NCI-H510A (cell line): ENCODE measurements at regions not wholly inside any gene's neighbourhood (a gene's known extent, or its start where the extent isn't known, plus 50 kb on each side); places are given as distances from the start of the nearest gene placed in this dataset.

Experiments used
- DNase-seq: peaks from one replicate; lab custom pipeline; 2025; lab: John Stamatoyannopoulos, UW

DNA sequence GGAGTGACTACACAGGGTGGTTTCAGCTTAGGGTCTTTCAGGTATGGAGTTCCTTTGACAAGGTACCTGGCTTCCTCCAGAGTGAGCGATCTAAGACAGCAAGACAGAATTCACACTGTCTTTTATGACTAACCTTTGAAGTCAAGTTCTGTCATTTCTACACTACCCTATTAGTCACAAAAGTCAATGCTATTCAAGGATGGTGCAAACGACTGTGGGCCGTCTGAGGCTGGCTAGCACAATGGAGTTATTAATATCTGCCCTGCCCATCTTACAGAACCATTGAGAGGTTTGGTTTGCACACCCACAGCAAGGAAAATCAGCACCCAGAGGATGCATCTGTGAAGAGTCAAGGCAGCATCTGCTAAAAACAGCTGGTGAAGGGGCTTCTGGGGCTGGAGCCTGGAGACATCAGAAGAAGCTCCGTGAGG, 62.9 kb upstream of the XCR1 start:
- no peak for DNase-seq

DNA sequence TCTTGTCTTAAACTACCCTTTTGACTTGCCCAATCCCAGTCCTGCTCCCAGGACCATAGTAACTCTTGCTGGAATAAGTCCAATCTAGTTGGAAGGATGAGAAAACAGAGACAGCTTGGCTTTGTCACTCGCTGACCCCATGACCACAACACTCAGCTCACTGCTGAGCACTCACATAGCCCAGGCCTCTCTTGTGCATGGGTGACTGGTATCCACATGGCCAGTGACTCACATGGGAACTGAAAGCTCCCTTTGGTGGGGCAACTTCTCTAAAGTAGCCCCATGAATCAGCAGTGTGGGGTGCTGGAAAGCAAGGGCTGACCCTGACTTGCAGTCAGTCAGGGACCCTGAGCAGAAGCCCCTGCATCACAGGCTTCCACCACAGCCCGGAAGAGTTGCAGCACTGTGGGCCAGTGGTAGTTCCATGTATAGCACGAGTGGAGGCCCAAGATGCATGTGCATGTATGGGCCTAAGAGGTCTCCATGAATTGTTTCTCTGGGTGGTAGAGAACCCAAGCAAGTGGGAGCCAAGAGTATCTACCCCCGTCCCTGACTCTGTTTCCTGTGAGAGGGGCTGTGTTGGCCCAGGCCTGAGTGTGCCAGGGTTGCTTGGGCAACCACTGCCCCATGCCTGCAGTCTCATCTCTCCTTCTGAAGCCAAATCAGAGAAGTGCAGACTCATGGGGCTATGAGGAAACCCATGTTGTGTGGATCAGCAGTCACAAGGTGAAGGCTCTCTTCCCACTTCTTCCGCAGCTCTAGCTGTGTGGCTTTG, 62.1 kb upstream of the XCR1 start:
- DNase-seq, result no peak

DNA sequence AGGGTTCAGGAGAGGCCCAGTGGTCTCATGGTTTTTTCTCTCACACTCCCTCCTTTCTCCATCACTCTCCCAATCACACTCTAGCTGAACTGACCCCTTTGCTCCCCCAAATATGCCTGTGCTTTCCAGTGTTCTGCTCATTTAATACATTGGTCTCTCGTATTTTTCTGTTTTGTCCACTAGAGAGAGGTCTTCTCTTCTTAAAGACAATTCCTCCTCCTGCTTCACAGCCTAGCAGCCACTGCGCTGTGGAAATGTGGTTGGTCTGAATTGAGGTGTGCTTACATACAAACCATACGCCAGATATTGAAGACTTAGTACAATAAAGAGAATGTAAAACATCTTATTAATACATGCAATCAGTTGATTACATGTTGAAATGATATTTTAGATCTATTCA, 60.6 kb upstream of the XCR1 start:
- no peak for DNase-seq

DNA sequence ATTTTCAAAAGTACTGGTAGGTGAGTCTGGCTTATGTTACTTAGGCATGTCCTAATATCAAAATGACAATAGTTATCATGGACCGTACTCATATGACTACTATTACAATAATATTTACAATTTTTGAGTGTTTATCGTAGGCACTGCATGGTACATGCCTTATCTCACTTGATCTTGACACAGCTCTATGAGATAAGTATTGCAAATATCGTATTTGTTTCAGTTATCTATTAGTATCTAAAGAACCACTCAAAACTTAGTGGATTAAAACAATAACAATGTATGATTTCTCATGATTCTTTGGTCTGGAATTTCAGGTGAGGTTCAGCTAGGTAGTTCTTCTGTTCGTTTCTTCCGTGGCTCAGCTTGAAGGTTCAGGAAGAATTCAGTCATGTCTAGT, 59.7 kb upstream of the XCR1 start:
- DNase-seq, result no peak

DNA sequence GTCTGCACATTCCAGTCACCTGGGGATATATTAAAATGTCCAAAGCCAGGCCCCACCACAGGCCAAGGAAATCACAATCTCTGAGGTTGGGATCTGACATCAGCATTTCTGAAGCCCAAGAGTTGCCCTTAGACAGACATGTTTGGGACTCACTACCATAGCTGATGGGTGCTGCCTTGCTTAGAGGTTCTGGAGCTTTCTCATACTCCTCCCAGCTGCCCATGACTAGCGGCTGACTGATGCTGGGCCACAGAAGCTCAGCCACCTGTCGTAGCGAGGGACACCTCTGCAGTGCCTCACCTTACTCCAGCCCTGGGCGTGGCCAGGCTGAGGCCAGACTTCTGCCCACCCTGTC, 58.8 kb upstream of the XCR1 start:
- no peak for DNase-seq

DNA sequence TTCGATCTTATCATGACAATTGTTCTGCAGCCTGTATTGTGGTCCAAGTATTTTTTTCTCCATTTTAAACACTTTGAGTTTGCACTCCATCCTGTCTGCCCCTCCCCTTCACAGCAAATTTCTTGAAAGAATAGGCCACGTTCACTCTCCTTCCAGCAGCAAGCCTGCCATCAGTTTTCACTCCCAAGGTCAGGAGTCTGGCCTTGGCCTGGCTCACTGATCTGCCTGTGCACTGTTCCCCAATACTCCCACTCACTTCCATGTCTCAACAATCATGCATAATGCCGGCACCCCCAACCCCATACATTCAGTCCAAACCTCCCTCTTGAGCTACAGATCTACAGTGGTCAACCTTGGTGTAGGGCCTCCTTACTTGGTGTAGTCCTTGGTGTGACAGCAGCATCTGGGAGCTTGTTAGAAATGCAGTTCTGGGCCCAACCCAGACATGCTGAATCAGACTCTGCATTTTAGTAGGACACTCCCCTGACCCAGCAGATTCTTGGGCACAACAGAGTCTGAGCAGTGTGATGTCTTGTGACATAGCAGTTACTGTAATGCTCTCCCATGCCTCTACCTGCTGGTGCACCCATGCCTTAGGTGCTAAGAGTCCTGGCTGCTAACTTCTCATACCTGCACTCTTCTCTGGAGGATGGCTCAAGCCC, 58.3 kb upstream of the XCR1 start:
- DNase-seq, result no peak

DNA sequence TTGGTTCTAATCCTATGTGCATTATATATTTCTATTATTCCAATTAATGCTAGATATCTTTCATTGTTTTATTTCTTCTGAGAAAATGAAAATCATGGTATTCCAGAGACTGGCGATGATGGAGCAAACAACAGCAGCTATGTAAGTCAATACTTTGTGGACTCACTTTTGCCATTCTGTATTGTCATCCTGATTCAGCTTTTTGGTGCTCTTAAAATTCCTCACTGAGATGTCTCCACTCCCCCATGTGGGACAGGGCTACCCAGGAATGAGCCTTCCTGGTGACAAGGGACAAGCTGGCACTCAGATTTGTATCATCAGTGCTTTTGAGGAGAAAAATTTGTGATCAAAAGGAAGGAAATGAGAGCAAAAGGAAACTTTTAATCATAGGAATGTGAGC, 56.7 kb upstream of the XCR1 start:
- no peak for DNase-seq

DNA sequence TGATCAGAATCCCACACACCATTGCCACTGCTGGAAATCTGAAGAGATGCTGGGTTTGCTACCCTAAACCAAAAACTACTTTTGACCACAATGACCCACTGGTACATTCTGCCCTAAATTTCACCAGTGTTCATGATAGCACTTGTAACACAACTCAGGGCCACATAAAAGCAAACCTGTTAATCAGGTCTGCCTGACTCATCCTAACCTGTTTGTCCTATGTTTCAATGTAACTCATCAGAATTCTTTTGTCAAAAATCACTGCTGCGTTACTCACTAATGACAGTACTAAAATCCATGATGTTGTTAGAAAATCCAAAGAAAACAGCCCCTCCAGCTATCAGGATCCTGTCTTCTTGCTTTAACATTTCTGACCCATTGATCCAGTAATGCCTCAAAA, 55.6 kb upstream of the XCR1 start:
- no peak for DNase-seq

DNA sequence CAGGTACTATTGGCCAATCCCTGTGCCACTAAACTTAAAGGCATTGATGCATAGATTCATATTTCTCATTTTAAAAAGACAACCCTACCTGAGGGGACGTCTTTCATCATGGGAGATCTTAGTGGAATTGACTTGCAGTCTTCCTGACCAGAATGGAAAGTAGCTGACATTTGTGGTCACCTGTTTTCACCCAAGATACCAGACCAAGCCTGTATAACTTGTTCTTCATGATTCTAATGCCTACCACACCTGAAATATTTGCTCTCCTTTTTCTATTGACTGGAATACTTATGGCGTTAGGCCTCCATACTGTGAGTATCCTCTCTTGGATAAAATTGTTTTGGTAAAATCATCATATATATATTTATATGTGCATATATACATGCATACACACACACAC, 54.7 kb upstream of the XCR1 start:
- no peak for DNase-seq

DNA sequence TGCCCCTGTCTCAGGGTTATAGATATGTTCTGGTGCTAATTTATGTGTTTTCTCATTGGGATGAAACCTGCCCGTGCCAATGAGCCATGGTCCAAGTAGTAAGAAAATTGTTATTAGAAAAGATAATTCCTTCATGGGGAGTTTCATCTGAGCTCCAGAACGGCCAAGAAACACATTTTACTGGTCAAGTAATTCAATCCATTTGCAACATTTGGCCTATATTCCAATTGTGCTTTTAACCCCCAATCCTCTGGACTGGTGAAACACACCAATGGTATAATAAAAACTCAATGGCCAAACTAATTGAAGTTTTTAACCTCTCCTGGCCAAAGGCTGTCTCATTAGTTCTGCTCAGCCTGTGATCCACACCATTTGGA, 53.7 kb upstream of the XCR1 start:
- no peak for DNase-seq

DNA sequence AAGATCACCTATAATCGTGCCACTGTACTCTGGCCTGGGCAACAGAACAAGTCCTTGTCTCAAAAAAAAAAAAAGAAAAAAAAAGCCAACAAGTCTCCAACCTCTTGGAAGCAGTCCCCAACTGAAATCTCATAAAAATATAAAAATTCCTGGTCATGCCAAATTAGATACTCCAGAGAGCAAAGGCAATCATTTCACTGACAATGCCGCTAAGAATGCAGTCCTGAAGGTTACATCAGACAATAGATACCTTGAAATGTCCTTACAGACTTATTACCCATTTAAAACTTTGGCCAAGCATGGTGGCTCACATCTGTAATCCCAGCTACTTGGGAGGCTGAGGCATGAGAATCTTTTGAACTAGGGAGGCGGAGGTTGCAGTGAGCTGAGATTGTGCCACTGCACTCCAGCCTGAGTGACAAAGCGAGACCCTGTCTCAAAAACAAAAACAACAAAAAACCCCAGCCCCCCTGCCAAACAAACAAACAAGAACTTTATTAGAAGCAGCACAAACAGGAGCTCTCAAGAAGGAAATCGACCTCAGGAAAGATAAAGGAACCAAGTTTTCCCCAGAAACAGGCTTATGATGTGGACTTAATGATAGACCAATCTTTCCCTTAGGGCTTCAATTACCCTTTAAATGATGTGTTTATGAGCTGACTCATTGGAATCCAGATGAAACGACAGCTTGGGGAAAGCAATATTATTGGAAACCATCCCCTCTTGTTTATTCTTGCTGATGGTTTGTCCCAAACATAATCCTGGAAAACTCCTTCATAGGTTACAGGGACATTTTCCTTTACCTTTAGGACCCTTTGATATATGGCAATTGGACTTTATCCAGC, 53.1 kb upstream of the XCR1 start:
- DNase-seq, result no peak

DNA sequence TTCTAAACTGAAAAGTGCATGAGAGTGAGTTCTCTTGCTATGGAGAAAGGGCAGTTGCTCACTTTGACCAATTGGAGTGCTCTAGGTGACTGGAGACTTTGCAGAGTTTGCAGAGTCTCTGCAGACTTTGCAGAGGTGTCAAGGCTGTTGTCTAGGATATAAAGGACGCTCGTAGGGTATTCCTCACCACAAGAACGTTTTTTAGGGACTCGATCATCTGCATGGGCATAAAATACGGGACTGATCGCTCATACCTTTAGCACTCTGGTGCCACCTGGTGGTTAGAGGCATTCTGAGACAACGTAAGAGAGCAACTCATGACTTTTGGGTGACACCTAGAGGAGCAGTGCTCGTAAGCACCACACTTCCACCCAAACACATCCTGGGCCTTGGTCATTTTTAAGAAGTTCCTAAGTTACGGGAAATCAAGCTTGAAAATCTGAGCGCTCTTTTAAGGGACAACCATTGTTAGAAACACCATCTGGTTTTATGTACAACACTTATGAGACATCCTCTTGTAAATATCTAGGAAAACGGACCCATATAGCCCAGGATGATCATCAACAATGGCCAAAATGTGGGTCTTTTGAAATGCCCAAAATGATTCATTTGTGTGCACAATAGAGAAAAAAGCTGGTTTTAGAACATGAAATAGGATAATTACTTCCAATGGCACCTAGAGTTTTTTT, 51.6 kb upstream of the XCR1 start:
- peak; percentile 18 for DNase-seq
